Mesendoderm (in vitro differentiated cells): ENCODE measurements at regions not wholly inside any gene's neighbourhood (a gene's known extent, or its start where the extent isn't known, plus 50 kb on each side); places are given as distances from the start of the nearest gene placed in this dataset.

Experiments
- DNase-seq: peaks from one replicate; pipeline ENCODE4 v3.0.0; 2013
- H2AK5ac ChIP-seq: 2 replicates; pipeline ENCODE4 v1.6.1; 2013; ENCODE audit warnings: low read length, inconsistent platforms
- H2BK120ac ChIP-seq: 2 replicates; pipeline ENCODE4 v1.6.1; 2013; ENCODE audit warnings: low read depth, mild to moderate bottlenecking, low read length, moderate library complexity, mixed read lengths
- H2BK15ac ChIP-seq: replicated peaks from 2 replicates; pipeline ENCODE4 v1.6.1; 2013; ENCODE audit warnings: low read depth, mild to moderate bottlenecking, moderate library complexity
- H2BK5ac ChIP-seq: 2 replicates; pipeline ENCODE4 v1.6.1; 2013; ENCODE audit warnings: low read length, inconsistent platforms
- H3K18ac ChIP-seq: 2 replicates; pipeline ENCODE4 v1.6.1; 2013; ENCODE audit warnings: mild to moderate bottlenecking, low read length, mixed read lengths
- H3K23ac ChIP-seq: one replicate; pipeline ENCODE4 v1.6.1; 2013; ENCODE audit warnings: low read length
- H3K27ac ChIP-seq: 2 replicates; pipeline ENCODE4 v1.5.1; 2013; ENCODE audit warnings: low read depth, mild to moderate bottlenecking, inconsistent platforms, low read length, moderate library complexity
- H3K27me3 ChIP-seq: 2 replicates; pipeline ENCODE4 v1.6.1; 2013; ENCODE audit warnings: low read length, control low read depth, mild to moderate bottlenecking, inconsistent platforms; ENCODE audit not compliant: insufficient read depth, poor library complexity
- H3K36me3 ChIP-seq: 2 replicates; pipeline ENCODE4 v1.6.1; 2013; ENCODE audit warnings: low read length, inconsistent platforms; ENCODE audit not compliant: control insufficient read depth, insufficient read depth
- H3K4ac ChIP-seq: one replicate; pipeline ENCODE4 v1.6.1; 2013; ENCODE audit warnings: low read depth, mild to moderate bottlenecking, low read length, moderate library complexity
- H3K4me1 ChIP-seq: 2 replicates; pipeline ENCODE4 v1.6.1; 2013; ENCODE audit warnings: low read depth, low read length, inconsistent platforms; ENCODE audit not compliant: control insufficient read depth
- H3K4me2 ChIP-seq: 2 replicates; pipeline ENCODE4 v1.6.1; 2013; ENCODE audit warnings: low read length
- H3K4me3 ChIP-seq: 2 replicates; pipeline ENCODE4 v1.5.1; 2013; ENCODE audit warnings: mild to moderate bottlenecking, low read length
- H3K56ac ChIP-seq: one replicate; pipeline ENCODE4 v1.6.1; 2013; ENCODE audit warnings: low read length
- H3K79me1 ChIP-seq: 2 replicates; pipeline ENCODE4 v1.6.1; 2013; ENCODE audit warnings: low read length, inconsistent platforms
- H3K79me2 ChIP-seq: 2 replicates; pipeline ENCODE4 v1.6.1; 2013; ENCODE audit warnings: mild to moderate bottlenecking, low read length; ENCODE audit not compliant: control insufficient read depth, insufficient read depth
- H3K9ac ChIP-seq: 2 replicates; pipeline ENCODE4 v1.6.1; 2013; ENCODE audit warnings: low read length, inconsistent platforms
- H4K5ac ChIP-seq: one replicate; pipeline ENCODE4 v1.6.1; 2013; ENCODE audit warnings: low read length
- H4K8ac ChIP-seq: one replicate; pipeline ENCODE4 v1.6.1; 2013; ENCODE audit warnings: low read depth, mild to moderate bottlenecking, control low read depth, low read length, moderate library complexity
- WGBS: extraction: QIAGEN DNeasy Blood & Tissue Kit; methylation state at CpG from one replicate; pipeline ENCODE4 v1.1.7; 2013; ENCODE audit warnings: low lambda C conversion rate, missing lambda C conversion rate; ENCODE audit not compliant: insufficient coverage; ENCODE audit errors: extremely low coverage; 5-methylcytosine and 5-hydroxymethylcytosine counted together

DNA sequence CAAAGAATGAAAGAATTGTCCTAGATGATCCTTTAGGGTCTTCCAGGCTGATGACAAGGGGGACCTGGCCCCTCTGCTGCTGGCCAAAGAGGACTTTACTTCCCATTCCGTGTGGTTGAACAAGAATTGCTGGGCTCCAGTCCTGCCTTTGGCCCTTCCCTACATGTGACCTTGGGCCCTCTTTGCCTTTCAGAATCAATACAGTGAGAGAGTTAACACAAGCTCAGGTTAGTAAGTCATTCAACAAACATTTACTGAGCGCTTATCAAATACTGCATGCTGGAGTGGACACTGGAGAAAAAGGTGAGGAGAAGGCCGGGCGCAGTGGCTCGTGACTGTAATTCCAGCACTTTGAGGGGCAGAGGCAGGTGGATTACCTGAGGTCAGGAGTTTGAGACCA lies 113.1 kb downstream of the C9orf50 start:
- no peak for DNase-seq
- Histone ChIP-seq H3K56ac (no peak overlapping the region), H3K23ac (no peak overlapping the region), H3K18ac (no peak overlapping the region), H3K4me3 (no peak overlapping the region), H3K9ac (no peak overlapping the region), H2BK120ac (no peak overlapping the region), H3K4me1 (peaks cover 2% of the 10 kb centered on the region), H3K79me1 (no peaks in the 10 kb centered on the region), H4K5ac (no peak overlapping the region), H3K27me3 (no peaks in the 10 kb centered on the region), H3K27ac (no peak overlapping the region), H4K8ac (no peak overlapping the region), H2AK5ac (no peak overlapping the region), H3K4me2 (no peak overlapping the region), H2BK15ac (no peak overlapping the region), H3K79me2 (no peaks in the 10 kb centered on the region), H3K36me3 (no peaks in the 10 kb centered on the region), H2BK5ac (no peak overlapping the region), H3K4ac (no peak overlapping the region)
- WGBS: no CpG with 5 or more reads among the region's 5 CpGs

DNA sequence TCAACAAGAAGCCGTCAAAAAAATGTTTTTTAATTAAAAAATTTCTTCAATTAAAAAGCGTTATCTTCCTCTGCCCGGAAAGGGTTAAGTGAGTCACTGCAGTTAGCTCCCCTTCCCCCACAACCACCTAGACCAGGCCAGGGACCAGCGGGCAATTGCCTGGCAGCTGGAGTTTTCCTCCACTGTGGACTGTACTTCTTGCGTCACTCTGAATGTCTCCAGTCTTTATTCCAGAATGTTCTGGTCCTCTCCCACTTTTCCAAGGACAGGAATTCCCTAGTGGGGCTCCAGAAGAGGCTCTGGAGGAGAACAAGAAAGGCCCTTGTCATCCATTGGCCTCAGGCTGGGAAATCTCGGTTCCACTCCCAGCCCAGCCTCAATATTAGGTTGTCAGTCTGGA lies 114.0 kb downstream of the C9orf50 start:
- no peak for DNase-seq
- WGBS: no CpG with 5 or more reads among the region's 6 CpGs
- no peaks in the 10 kb centered on the region for H3K27me3 ChIP-seq

DNA sequence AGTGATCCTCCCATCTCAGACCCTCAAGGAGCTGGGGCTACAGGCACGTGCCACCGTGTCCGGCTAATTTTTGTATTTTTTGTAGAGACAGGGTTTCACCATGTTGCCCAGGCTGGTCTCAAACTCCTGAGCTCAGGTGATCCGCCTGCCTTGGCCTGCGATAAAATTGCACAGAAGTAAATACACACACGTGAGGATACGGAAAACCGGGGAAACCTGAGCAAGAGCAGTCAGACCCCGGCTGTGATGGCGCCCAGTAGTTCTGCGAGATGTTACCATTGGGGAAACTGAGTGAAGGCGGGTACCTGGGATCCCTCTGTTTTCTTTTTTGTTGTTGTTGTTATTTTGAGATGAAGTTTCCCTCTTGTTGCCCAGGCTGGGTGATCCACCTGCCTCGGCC lies 114.9 kb downstream of the C9orf50 start:
- no peak overlapping the region for H3K4me2 ChIP-seq
- no peak overlapping the region for H3K27ac ChIP-seq
- H2BK5ac ChIP-seq: no peak overlapping the region
- no CpG with 5 or more reads among the region's 13 CpGs for WGBS
- no peak overlapping the region for H2BK15ac ChIP-seq
- no peak overlapping the region for H3K4me3 ChIP-seq
- H3K36me3 ChIP-seq: no peaks in the 10 kb centered on the region
- no peak for DNase-seq
- H3K56ac ChIP-seq: no peak overlapping the region
- peaks cover 2% of the 10 kb centered on the region for H3K4me1 ChIP-seq
- H3K79me1 ChIP-seq: no peaks in the 10 kb centered on the region
- H4K5ac ChIP-seq: no peak overlapping the region
- H4K8ac ChIP-seq: no peak overlapping the region
- H2BK120ac ChIP-seq: no peak overlapping the region
- H3K4ac ChIP-seq: no peak overlapping the region
- H3K18ac ChIP-seq: no peak overlapping the region
- H3K23ac ChIP-seq: no peak overlapping the region
- H3K79me2 ChIP-seq: no peaks in the 10 kb centered on the region
- no peak overlapping the region for H2AK5ac ChIP-seq
- no peaks in the 10 kb centered on the region for H3K27me3 ChIP-seq
- no peak overlapping the region for H3K9ac ChIP-seq

More for the DNA sequence above, 114.0 kb downstream of the C9orf50 start:
- Histone ChIP-seq H2AK5ac (no peak overlapping the region), H3K4me1 (peaks cover 2% of the 10 kb centered on the region), H3K79me2 (no peaks in the 10 kb centered on the region), H3K4me3 (no peak overlapping the region), H4K5ac (no peak overlapping the region), H2BK5ac (no peak overlapping the region), H3K36me3 (no peaks in the 10 kb centered on the region), H3K23ac (no peak overlapping the region), H3K18ac (peak overlapping the region; percentile 54), H3K4ac (peak overlapping the region; percentile 42), H4K8ac (no peak overlapping the region), H3K56ac (peak overlapping the region; percentile 60), H3K79me1 (no peaks in the 10 kb centered on the region), H3K9ac (peak overlapping the region; percentile 42), H2BK120ac (no peak overlapping the region), H2BK15ac (no peak overlapping the region), H3K27ac (no peak overlapping the region), H3K4me2 (no peak overlapping the region)

DNA sequence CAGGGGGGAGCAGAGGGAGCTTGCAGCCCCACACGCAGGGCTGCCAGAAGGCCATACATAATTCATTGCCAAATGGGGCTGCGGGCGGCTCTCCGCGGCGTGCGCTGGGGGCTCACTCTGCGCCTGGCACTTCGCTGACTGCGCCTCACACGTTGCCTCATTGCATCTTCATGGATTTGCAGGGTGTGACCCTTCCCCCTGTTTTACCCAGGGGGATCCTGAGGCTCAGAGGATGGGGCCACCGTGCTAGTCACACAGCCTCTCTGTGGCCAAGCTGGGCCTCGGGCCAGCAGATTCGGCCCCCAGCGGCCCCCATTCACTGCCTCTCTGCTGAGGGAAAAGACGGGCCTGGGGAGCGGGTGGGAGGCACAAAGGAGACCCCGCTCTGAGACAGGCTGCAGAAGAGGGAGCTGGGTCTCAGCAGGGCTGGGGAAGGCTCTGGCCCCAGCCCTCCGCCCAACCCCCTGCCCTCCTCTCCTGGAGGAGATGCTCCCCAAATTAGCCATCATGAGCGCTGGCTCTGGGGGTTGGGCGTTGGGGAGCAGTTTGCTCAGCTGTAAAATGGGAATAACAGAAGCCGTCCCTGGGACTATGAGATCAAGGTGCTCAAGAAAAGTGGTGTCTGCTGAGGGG lies 115.5 kb downstream of the C9orf50 start:
- Histone ChIP-seq H2AK5ac (no peak overlapping the region), H3K36me3 (no peaks in the 10 kb centered on the region), H3K4me1 (peaks cover 4% of the 10 kb centered on the region), H3K4me3 (no peak overlapping the region), H2BK5ac (no peak overlapping the region), H3K56ac (no peak overlapping the region), H3K18ac (no peak overlapping the region), H4K5ac (no peak overlapping the region), H3K79me2 (no peaks in the 10 kb centered on the region), H2BK120ac (no peak overlapping the region), H3K79me1 (no peaks in the 10 kb centered on the region), H3K27me3 (no peaks in the 10 kb centered on the region), H4K8ac (no peak overlapping the region), H3K4me2 (no peak overlapping the region), H3K27ac (no peak overlapping the region), H3K9ac (no peak overlapping the region), H3K4ac (no peak overlapping the region), H3K23ac (no peak overlapping the region), H2BK15ac (no peak overlapping the region)
- no peak for DNase-seq
- WGBS: no CpG with 5 or more reads among the region's 22 CpGs

DNA sequence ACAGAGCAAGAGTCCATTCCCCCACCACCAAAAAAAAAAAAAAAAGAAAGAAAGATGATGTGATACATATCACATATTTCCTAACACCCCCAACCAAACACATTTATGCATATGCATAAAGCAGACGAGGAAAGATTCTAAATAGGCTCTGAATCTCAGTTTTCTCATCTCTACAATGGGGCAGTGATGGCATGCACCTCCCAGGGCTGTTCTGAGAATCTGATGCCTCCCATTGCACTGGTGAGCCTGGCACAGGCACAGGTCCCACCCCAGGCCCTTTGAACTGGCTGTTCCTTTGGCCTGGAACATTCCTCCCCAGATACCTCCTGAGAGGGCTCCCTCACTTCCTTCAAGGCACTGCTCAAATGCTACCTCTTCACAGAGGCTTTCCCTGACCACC lies 116.5 kb downstream of the C9orf50 start:
- no CpG with 5 or more reads among the region's 1 CpG for WGBS
- no peak overlapping the region for H2BK5ac ChIP-seq
- H3K4me1 ChIP-seq: peaks cover 8% of the 10 kb centered on the region

DNA sequence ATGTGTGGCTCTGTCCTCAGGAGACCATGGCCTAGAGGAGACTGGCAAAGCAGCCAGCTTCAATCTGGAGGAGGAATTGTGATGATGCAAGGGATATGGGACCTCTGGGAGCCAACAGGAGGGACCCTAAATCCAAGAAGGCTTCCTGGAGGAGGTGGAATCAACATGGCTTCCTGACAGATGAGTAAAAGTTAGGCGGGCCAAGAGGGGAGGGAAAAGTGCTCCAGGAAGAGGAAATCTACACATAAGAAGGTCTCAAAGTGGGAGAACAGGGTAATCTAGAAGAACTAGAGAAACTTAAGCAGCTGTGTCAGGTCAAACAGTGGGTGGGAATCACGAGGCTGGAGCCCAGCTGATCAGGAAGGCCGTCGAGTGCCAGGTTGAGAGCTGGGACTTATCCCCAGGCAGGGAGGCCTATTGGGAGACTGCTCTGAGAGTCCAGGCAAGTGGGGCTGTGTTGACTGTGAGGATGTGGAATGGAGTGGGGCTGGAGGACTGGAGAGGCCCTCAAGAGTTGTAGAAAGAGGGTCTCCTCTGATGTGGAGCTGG lies 119.1 kb downstream of the C9orf50 start:
- no peak overlapping the region for H3K23ac ChIP-seq
- H3K56ac ChIP-seq: peak overlapping the region; percentile 53
- H3K36me3 ChIP-seq: no peaks in the 10 kb centered on the region
- H3K4me2 ChIP-seq: no peak overlapping the region
- H3K27me3 ChIP-seq: no peaks in the 10 kb centered on the region
- no CpG with 5 or more reads among the region's 4 CpGs for WGBS
- no peak overlapping the region for H4K5ac ChIP-seq
- no peak overlapping the region for H2BK120ac ChIP-seq
- no peak overlapping the region for H3K4ac ChIP-seq
- peaks cover 2% of the 10 kb centered on the region for H3K79me1 ChIP-seq
- no peak overlapping the region for H3K18ac ChIP-seq
- H3K27ac ChIP-seq: no peak overlapping the region
- H4K8ac ChIP-seq: no peak overlapping the region
- no peak overlapping the region for H3K9ac ChIP-seq
- no peaks in the 10 kb centered on the region for H3K79me2 ChIP-seq
- H2BK5ac ChIP-seq: no peak overlapping the region
- no peak overlapping the region for H2BK15ac ChIP-seq
- DNase-seq: no peak
- H2AK5ac ChIP-seq: peak overlapping the region; percentile 74
- peaks cover 11% of the 10 kb centered on the region for H3K4me1 ChIP-seq
- no peak overlapping the region for H3K4me3 ChIP-seq

More for the DNA sequence above, 116.5 kb downstream of the C9orf50 start:
- Histone ChIP-seq H3K9ac (no peak overlapping the region), H3K18ac (no peak overlapping the region), H3K56ac (no peak overlapping the region), H4K8ac (no peak overlapping the region), H3K36me3 (no peaks in the 10 kb centered on the region), H3K23ac (no peak overlapping the region), H2BK120ac (no peak overlapping the region), H3K4me2 (no peak overlapping the region), H2BK15ac (no peak overlapping the region), H4K5ac (no peak overlapping the region), H2AK5ac (no peak overlapping the region), H3K4me3 (no peak overlapping the region), H3K27me3 (no peaks in the 10 kb centered on the region), H3K27ac (no peak overlapping the region), H3K79me2 (no peaks in the 10 kb centered on the region), H3K4ac (no peak overlapping the region), H3K79me1 (no peaks in the 10 kb centered on the region)
- no peak for DNase-seq
